AG04450 (cell line): ENCODE measurements at regions not wholly inside any gene's neighbourhood (a gene's known extent, or its start where the extent isn't known, plus 50 kb on each side); places are given as distances from the start of the nearest gene placed in this dataset.
"Not testable (repeated sequence)": the region's sequence is repeated elsewhere in the genome, so short reads cannot be mapped to it uniquely, and the experiment has no call there.

Source experiments
- CTCF ChIA-PET: fragments of 300-600, 350-600 bp; formaldehyde crosslinking; extraction: SDS; loops from one replicate; lab custom pipeline; 2022; ENCODE audit warnings: antibody characterized with exemption, inconsistent platforms; lab: Charles Lee
- POLR2A ChIA-PET: fragments of 350-600 bp; formaldehyde crosslinking; extraction: SDS; loops from one replicate; lab custom pipeline; 2021; ENCODE audit warnings: antibody characterized with exemption, inconsistent platforms; lab: Yijun Ruan, JAX
- DNase-seq: peaks from one replicate; pipeline ENCODE4 v3.0.0-alpha.2; 2011; ENCODE audit warnings: low read depth, low spot score
- H3K27ac ChIP-seq: one replicate; pipeline ENCODE4 v1.5.1; 2012; ENCODE audit warnings: low read depth, low read length, control low read depth
- H3K27me3 ChIP-seq: one replicate; pipeline ENCODE4 v1.6.0; 2012; ENCODE audit warnings: low read length; ENCODE audit not compliant: control insufficient read depth, insufficient read depth
- H3K4me3 ChIP-seq: 2 replicates; pipeline ENCODE4 v1.5.1; 2011; ENCODE audit warnings: mild to moderate bottlenecking, low read depth, low read length, control low read depth
- H3K9me3 ChIP-seq: 2 replicates; pipeline ENCODE4 v1.5.1; 2012; ENCODE audit warnings: low read length; ENCODE audit not compliant: control insufficient read depth, insufficient read depth
- TF ChIP-seq, protein P1 (sequence below): IDR thresholded peaks from 2 replicates; pipeline ENCODE4 v1.5.1; 2011; ENCODE audit warnings: low read depth, low read length, control low read depth, inconsistent platforms

DNA sequence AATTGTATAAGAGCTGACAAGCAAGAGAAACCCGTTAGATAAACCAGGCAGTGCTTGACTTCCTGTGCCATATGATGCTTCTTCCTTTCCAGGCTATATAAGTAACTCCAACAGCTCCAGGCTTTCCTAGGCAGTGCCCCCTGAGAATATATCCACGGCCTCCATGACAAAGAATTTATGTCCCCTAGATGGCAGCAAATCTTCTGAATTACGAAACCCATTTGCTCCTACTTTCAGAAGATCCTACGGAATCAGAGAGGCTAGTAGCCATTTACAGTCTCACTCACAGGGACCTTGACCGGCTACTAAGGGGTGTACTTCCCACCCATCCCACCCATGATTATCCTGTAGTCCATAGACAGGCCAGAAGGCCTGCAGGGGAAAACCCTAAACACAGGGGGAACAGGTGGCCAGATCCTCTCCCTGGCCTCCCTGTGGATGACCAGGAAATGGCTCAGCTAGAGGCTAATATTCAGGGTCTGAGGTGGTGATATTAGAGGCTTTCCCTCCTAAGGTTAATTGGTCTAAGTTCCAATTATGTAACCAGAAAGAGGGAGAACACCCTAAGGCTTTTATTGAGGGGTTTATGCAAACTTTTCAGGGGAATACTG is 77.2 kb upstream of the DCD start:
- ChIA-PET CTCF (interaction anchor here (0.5 to 1.9 kb wide), 8 partner anchors 15 to 346 kb away, joined by 3 to 16 read pairs (median 4); partner anchors contain the start of gene MUCL1), POLR2A (no interaction called here)
- no peaks in the 10 kb centered on the region for H3K27me3 ChIP-seq
- no peak overlapping the region for H3K4me3 ChIP-seq
- TF ChIP-seq, protein P1, sequence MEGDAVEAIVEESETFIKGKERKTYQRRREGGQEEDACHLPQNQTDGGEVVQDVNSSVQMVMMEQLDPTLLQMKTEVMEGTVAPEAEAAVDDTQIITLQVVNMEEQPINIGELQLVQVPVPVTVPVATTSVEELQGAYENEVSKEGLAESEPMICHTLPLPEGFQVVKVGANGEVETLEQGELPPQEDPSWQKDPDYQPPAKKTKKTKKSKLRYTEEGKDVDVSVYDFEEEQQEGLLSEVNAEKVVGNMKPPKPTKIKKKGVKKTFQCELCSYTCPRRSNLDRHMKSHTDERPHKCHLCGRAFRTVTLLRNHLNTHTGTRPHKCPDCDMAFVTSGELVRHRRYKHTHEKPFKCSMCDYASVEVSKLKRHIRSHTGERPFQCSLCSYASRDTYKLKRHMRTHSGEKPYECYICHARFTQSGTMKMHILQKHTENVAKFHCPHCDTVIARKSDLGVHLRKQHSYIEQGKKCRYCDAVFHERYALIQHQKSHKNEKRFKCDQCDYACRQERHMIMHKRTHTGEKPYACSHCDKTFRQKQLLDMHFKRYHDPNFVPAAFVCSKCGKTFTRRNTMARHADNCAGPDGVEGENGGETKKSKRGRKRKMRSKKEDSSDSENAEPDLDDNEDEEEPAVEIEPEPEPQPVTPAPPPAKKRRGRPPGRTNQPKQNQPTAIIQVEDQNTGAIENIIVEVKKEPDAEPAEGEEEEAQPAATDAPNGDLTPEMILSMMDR = peak; percentile 36
- H3K27ac ChIP-seq = no peak overlapping the region
- no peak for DNase-seq
- H3K9me3 ChIP-seq = no peaks in the 10 kb centered on the region

DNA sequence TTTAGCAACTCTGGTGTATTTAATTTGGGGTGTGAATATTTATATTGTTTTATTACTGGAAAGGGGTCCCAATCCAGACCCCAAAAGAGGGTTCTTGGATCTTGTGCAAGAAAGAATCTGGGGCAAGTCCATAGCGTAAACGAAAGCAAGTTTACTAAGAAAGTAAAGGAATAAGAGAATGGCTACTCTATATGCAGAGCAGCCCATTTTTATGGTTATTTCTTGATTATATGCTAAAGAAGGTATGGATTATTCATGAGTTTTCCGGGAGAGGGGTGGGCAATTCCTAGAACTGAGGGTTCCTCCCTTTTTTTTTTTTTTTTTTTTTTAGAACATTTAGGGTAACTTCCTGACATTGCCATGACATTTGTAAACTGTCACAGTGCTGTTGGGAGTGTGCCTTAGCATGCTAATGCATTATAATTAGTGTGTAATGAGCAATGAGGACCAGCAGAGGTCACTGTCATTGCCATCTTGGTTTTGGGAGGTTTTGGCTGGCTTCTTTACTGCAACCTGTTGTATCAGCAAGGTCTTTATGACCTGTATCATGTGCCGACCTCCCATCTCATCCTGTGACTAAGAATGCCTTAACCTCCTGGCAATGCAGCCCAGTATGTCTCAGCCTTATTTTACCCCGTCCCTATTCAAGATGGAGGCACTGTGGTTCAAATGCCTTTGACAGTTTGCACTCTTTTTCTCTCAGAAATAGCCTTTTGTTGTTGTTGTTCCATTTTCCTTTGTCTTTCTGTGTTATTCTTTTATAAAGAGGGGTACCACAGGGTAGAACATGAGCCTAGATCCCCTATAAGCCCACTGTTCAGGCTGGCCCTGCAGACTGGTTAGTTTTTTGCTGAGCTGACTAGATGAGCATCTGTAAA is 75.5 kb upstream of the DCD start:
- TF ChIP-seq, protein P1 = peak; percentile 67
- no peak overlapping the region for H3K27ac ChIP-seq
- CTCF ChIA-PET = interaction anchor here (0.6 to 1.9 kb wide), 7 partner anchors 11 to 348 kb away, joined by 3 to 16 read pairs (median 4); partner anchors contain the start of gene MUCL1
- POLR2A ChIA-PET = no interaction called here
- H3K4me3 ChIP-seq = no peak overlapping the region
- no peaks in the 10 kb centered on the region for H3K9me3 ChIP-seq
- DNase-seq = no peak
- H3K27me3 ChIP-seq = no peaks in the 10 kb centered on the region

DNA sequence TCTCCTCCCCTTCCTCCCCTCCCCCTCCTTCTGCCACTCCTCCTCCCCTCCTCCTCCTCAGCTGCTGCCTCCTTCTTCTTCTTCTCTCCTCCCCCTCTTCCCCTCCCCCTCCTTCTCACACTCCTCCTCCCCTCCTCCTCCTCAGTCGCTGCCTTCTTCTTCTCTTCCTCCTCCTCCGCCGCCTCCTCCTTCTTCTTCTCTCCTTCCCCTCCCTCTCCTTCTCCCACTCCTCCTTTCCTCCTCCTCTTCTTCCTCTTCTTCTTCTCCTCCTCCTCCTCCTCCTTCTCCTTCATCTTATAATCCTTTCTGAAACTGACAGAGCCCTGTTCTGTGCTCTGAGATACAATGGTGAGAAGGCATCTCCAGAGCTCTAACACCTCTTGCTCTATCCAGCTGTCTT is 73.1 kb upstream of the DCD start:
- TF ChIP-seq, protein P1 = no peak
- Histone ChIP-seq H3K9me3 (no peaks in the 10 kb centered on the region), H3K27ac (no peak overlapping the region), H3K27me3 (no peaks in the 10 kb centered on the region), H3K4me3 (no peak overlapping the region)
- CTCF ChIA-PET = no interaction called here
- DNase-seq = no peak
- POLR2A ChIA-PET = no interaction called here

DNA sequence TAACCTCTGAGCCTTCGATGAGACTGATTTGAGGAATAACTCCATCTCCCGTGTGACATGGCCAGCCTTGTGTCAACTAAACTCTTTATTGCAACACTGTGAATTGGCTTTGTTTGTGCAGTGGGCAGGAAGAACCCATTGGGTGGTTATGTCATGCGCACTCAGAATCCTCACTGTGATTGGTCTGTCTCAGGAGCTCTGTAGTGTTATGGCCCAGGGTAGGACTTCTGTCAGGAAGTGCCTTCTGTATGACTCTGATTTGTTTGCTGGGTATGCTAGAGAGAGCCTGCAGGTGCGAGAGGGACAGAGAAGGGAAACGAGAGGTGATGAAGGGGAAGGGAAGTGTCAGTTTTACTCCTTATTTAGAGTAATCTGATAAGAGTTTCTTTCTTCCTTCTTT is 71.5 kb upstream of the DCD start:
- no peaks in the 10 kb centered on the region for H3K9me3 ChIP-seq
- TF ChIP-seq, protein P1 = no peak
- CTCF ChIA-PET = interaction anchor here (1.3 kb wide), 1 partner anchor 18 kb away, joined by 3 read pairs; no protein-coding TSS in a partner anchor
- POLR2A ChIA-PET = no interaction called here
- H3K27ac ChIP-seq = no peak overlapping the region
- DNase-seq = no peak
- no peak overlapping the region for H3K4me3 ChIP-seq
- H3K27me3 ChIP-seq = no peaks in the 10 kb centered on the region

DNA sequence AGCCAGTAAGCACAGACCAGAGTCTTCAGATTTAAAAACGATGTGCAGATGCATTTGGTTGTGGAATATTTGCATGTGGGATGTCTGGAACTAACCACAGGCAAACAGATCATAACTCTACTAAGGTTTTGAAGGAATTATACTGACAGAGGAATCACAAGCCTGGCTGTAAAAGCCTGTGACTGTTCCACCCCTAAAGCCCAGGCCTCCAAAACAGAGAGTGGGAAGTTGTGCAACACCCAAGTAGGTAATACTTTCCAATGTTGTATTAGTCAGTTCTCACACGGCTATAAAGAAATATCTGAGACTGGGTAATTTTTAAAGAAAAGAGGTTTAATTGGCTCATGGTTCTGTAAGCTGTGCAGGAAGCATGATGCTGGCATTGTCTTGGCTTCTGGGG is 68.1 kb upstream of the DCD start:
- POLR2A ChIA-PET = no interaction called here
- no peak overlapping the region for H3K4me3 ChIP-seq

DNA sequence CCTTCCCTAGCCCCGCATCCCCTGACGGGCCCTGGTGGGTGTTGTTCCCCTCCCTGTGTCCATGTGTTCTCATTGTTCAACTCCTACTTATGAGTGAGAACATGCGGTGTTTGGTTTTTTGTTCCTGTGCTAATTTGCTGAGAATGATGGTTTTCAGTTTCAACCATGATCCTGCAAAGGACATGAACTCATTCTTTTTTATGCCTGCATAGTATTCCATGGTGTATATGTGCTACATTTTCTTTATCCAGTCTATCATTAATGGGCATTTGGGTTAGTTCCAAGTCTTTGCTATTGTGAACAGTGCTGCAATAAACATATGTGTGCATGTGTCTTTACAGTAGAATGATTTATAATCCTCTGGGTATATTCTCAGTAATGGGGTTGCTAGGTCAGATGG is 65.7 kb upstream of the DCD start:
- H3K9me3 ChIP-seq, H3K27ac ChIP-seq, H3K27me3 ChIP-seq, DNase-seq, H3K4me3 ChIP-seq, POLR2A ChIA-PET: not testable (repeated sequence)
- CTCF ChIA-PET = interaction anchor here (1.3 to 1.5 kb wide), 2 partner anchors 10 to 12 kb away, joined by 3 to 6 read pairs; no protein-coding TSS in a partner anchor

More for the DNA sequence above, 68.1 kb upstream of the DCD start:
- DNase-seq = no peak
- Histone ChIP-seq H3K27ac (no peak overlapping the region), H3K27me3 (no peaks in the 10 kb centered on the region), H3K9me3 (no peaks in the 10 kb centered on the region)
- CTCF ChIA-PET = no interaction called here
- TF ChIP-seq, protein P1 = no peak
